Renal pelvis (tissue), 1 donor: ENCODE measurements at regions not wholly inside any gene's neighbourhood (a gene's known extent, or its start where the extent isn't known, plus 50 kb on each side); places are given as distances from the start of the nearest gene placed in this dataset.

Source experiments
- DNase-seq: peaks from one replicate; pipeline ENCODE4 v3.0.0-alpha.2; 2013

GRCh38 chr5:61652916-61653315, 320.9 kb downstream of the ZSWIM6 start:
- no peak for DNase-seq

- no peak for DNase-seq
These were observed 321.9 kb downstream of the ZSWIM6 start for GRCh38 chr5:61653807-61654580.

DNA sequence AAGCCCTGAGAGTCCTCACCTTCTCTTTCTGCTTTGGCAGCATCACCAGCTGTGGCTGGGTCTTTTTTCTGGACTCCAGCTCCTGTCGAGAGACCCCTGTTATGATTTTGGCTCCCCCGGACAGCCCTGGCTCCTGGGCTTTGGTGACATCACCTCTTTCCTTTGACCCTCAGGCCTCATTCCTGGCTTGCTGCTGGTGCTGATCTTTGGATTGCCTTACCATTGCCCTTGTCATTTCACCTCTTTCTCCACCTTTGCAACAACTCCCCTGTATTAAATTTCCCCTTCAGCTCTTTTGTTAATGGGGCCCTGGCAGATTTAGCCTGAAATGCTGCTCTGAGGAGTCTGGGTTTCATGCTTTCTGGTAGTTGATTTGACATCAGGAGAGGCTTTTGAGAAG, 322.8 kb downstream of the ZSWIM6 start:
- peak; percentile 47 for DNase-seq

DNA sequence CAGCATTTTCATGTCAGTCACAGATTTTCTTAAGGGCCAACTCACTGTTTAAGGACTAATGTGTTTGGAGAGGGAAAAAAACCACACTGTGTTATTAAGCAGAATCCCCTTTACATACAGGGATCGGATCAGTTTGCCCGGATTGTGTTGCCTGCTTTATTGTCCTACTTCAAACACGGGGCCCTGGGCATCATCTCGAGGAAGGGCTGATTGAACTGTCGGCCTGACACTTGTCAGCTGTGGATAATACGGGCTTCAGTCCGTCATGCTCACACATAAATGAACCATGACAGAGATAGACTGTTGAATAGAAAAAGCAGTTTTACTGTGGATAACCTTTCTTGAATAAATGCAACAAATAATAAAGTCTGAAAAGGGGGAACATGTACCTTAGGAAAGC, 325.0 kb downstream of the ZSWIM6 start:
- no peak for DNase-seq

GRCh38 chr5:61657686-61658085, 325.6 kb downstream of the ZSWIM6 start:
- no peak for DNase-seq

DNA sequence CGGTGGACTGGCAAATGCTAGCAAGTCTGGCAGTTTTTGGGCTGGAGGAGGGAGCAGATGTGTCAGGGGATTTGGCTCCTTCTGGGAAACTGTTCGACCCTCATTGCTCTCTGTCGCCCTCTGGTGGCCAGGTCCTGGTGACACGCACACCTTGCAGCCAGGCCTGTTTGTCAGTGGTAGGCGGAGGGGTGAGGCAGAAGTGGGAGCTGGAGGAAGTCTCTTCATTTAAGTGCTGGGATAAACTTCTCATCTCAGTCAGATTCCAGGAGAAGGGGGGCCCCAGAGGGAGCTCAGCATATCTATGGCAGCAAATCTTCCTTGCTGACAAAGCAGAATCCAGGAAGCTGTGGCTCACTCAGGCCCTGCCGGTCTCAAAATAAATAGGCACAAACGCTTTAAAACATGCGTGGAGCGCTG, 326.5 kb downstream of the ZSWIM6 start:
- peak; percentile 79 for DNase-seq

GRCh38 chr5:61659221-61659696, 327.2 kb downstream of the ZSWIM6 start:
- DNase-seq, result no peak

- no peak for DNase-seq
These were observed 330.6 kb downstream of the ZSWIM6 start for GRCh38 chr5:61662670-61663069.

DNA sequence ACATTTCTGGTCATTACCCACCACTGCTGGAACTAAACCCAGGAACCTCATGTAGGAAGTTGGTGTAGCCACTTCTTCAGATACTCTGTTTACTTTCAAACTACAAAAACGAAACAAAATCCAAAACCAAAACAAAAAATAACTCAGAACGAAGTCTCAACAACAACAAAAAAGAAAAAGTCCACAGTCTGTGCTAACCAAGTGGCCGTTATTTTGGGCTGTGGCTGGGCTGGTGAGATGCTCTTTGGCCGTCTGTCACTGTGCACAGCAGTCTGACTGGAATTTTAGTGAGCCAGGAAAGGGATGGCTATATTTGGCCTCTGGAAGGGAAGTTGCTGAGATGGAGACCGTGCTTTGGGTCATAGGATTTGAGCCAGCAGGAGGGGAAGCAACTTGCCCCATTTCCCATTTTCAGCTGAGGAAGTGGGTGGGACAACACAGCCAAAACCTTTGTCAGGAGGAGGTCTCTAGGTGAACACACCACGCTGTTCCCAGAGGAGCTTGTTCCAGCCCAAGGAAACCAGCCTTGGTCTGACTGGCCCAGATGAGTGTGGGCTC, 334.1 kb downstream of the ZSWIM6 start:
- no peak for DNase-seq

DNA sequence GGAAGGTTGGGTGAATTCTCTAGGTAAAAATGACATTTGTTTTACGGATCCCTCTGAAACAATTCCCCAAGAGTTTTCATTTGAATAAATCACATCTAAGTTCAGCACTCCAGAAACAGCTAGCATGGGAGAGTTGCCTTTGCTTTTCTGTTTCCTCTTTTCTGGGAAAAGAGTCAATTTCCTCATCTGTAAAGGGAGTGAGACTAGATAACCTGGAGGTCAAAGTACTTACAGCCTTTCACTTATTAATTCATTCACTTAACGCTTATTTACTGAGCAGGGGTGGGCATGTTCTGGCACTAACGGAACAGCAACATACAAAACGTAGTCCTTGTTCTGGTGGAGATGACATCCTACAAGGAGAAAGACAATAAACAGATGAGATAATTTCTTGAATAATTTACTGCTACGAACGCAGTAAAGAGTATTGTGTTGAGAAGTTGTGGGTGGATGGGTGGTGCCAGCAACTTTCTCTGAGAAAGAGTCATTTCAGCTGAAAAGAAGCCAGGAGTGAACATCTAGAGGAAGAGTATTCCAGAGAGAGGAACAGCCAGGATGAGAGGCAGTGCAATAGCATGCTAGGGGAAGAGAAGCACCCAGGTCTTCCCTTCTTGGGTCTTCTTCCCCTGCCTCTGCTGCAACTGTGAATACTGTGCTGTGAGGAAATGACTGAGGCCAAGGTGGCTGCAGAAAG, 335.6 kb downstream of the ZSWIM6 start:
- DNase-seq, result no peak

DNA sequence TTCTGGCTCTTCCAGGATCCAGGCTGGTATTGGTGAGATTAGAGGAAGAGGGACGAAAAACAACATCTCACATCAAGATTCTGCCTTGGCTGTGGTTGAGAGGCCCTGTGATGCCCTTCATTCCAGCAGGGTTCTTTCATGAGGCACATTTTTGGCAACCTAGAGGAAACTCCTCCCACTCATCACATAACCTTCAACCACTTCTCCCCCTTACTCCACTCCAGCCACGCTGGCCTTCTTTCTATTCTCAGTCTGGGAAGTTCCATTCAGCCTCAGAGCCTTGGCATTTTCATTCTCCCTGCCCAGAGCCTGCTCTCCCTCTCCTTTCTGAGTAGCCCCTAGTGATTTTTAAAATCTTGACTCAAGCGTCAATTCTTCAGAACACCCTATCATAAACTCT, 337.5 kb downstream of the ZSWIM6 start:
- DNase-seq, result no peak

DNA sequence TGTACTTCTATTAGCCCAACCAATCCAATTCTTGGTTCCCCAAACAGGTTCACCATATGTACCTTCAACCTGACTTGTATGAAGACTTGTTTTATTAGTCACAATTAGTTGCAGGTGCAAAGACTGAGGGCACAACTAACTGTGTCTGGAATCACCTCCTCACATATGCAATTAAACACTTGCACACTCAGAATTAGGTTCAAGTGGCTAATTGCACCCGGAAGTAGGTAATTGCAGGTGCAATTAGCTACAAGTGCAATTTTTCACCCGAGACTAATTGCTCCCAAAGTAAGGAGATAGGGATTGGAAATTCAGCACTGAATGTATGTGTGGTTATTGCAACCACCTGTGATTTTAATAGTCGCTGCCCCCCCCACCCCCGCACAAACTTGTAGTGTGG, 338.9 kb downstream of the ZSWIM6 start:
- DNase-seq, result no peak

GRCh38 chr5:61673007-61673735, 341.1 kb downstream of the ZSWIM6 start:
- peak; percentile 61 for DNase-seq

DNA sequence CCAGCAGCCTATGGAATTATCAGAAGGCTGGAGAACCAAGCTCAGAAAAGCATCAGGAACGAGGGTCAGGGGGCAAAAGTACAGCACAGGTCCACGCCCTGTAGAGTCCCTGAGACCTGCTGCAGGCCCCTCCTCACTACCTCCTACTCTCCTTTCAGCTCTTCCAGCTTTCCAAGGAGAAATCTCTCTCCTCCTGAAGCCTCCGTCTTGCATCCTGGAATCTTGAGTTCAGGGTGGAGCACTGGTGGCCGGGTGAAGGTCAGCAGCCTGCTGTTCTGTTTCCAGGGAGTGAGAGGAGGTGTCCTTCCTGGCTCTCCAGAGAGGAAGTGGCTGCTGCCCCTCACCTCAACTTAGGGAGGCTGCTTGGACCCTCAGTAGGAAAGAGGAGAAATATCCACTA, 342.3 kb downstream of the ZSWIM6 start:
- no peak for DNase-seq

- DNase-seq, result no peak
These were observed 343.1 kb downstream of the ZSWIM6 start for GRCh38 chr5:61675015-61675692.

GRCh38 chr5:61677220-61677619, 345.2 kb downstream of the ZSWIM6 start:
- DNase-seq, result no peak

DNA sequence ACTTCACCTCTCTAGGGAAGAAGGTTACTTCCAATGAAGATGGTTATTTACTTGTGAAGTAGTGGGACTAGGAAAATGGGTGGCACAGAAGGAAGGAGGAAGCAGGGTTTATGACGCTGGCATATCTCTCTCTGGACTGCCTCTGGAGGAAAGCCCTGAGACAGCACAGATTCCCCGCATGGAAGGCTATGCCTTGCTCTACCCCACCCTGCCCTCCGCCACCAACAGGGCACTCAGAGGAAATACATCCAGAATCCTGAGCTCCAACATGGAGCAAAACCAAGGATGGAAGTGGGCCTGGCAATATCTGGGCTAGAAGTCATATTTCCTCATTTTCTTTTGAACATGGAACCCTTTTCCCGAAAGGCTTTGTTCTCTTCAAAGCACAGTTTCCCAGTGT, 346.9 kb downstream of the ZSWIM6 start:
- DNase-seq, result no peak

- no peak for DNase-seq
These were observed 347.5 kb downstream of the ZSWIM6 start for GRCh38 chr5:61679562-61679961.

- DNase-seq, result no peak
These were observed 348.2 kb downstream of the ZSWIM6 start for GRCh38 chr5:61680247-61680646.

DNA sequence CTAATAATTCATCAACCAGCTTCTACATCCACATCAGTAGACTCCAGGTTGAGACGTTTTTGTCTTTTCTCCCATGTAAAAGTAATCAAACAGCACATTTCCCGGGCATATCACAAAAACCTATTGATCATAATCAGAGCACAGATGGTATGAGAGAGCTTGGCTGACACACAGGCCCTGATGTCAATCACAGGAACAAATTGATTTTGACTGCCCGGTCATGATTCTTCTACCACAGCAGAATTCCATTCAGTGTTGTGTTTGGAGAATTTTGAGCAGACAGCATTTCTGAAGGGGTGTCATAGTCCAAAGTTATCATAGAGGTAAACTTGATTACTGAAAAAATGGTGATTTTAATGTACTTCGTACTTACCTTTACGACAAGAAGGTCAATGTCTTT, 351.1 kb downstream of the ZSWIM6 start:
- DNase-seq, result no peak

DNA sequence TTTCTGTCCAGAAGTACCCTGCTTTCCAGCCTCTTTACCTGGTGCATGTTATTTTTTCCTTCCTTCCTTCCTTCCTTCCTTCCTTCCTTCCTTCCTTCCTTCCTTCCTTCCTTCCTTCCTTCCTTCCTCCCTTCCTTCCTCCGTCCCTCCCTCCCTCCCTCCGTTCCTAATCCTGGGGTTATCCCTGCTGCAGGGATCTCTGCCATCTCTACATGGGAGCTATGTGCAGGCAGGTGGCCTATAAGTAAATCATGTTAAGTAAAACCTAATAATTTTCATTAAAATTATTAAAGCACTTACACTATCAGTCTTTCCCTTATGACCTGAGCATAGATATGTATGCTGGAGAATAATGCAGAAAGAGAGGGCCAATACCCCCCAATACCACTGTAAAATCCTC, 351.9 kb downstream of the ZSWIM6 start:
- DNase-seq, result no peak
